Peyer's patch (tissue), 4 donors: ENCODE measurements at regions not wholly inside any gene's neighbourhood (a gene's known extent, or its start where the extent isn't known, plus 50 kb on each side); places are given as distances from the start of the nearest gene placed in this dataset.

Experiments
- CTCF ChIP-seq, 6 experiments: fragments of 450-650 bp in 4 of 6; fragments of 200-600 bp in 2 of 6; sonication (generic) in 1 of 6; IDR thresholded peaks; one replicate each; pipeline ENCODE4 v1.5.1; 2017 to 2019; ENCODE audit warnings: antibody characterized with exemption in 6 of 6, mild to moderate bottlenecking in 3 of 6, moderate library complexity in 1 of 6
- POLR2A ChIP-seq, 2 donors: fragments of 450-650 bp; IDR thresholded peaks; one replicate each; pipeline ENCODE4 v1.5.1; 2017; ENCODE audit warnings: antibody characterized with exemption in 2 of 2, mild to moderate bottlenecking in 2 of 2, moderate library complexity in 2 of 2

- TF ChIP-seq POLR2A (IDR thresholded peaks at IDR 0.05) = no peak
- TF ChIP-seq CTCF (IDR thresholded peaks at IDR 0.05) = no peak
Observed at GRCh38 chr1:5110508-5110907, 456.1 kb downstream of the AJAP1 start.
